GM21723 (cell line): ENCODE measurements at regions not wholly inside any gene's neighbourhood (a gene's known extent, or its start where the extent isn't known, plus 50 kb on each side); places are given as distances from the start of the nearest gene placed in this dataset.
"Not testable (repeated sequence)": the region's sequence is repeated elsewhere in the genome, so short reads cannot be mapped to it uniquely, and the experiment has no call there.

ENCODE experiments used
- ATAC-seq: cut with Tn5 transposase; IDR thresholded peaks from one replicate; pipeline ENCODE4 v1.9.1; 2021; ENCODE audit warnings: mild to moderate bottlenecking, moderate library complexity; ENCODE audit not compliant: unreplicated experiment

GRCh38 chrX:1105031-1105430 lies 107.4 kb downstream of the CRLF2 start:
- not testable (repeated sequence) for ATAC-seq

GRCh38 chrX:1103360-1103759 lies 109.1 kb downstream of the CRLF2 start:
- no peak for ATAC-seq

GRCh38 chrX:1102786-1103185 lies 109.7 kb downstream of the CRLF2 start:
- no peak for ATAC-seq

GRCh38 chrX:1102221-1102620 lies 110.2 kb downstream of the CRLF2 start:
- ATAC-seq, result not testable (repeated sequence)

- ATAC-seq, result no peak
Observed at GRCh38 chrX:1099146-1099770, 113.2 kb downstream of the CRLF2 start.

- ATAC-seq, result no peak
Observed at GRCh38 chrX:1097328-1097727, 115.1 kb downstream of the CRLF2 start.

GRCh38 chrX:1094566-1095333 lies 117.7 kb downstream of the CRLF2 start:
- no peak for ATAC-seq

- ATAC-seq, result no peak
Observed at GRCh38 chrX:1093586-1094421, 118.6 kb downstream of the CRLF2 start.

- no peak for ATAC-seq
Observed at GRCh38 chrX:1093121-1093520, 119.3 kb downstream of the CRLF2 start.

- no peak for ATAC-seq
Observed at GRCh38 chrX:1086444-1087409, 125.7 kb downstream of the CRLF2 start.

- ATAC-seq, result not testable (repeated sequence)
Observed at GRCh38 chrX:1085871-1086270, 126.6 kb downstream of the CRLF2 start.

GRCh38 chrX:1084689-1085088 lies 127.8 kb downstream of the CRLF2 start:
- no peak for ATAC-seq

GRCh38 chrX:1076871-1077651 lies 135.4 kb downstream of the CRLF2 start:
- no peak for ATAC-seq

GRCh38 chrX:1075741-1076140 lies 136.7 kb downstream of the CRLF2 start:
- ATAC-seq, result no peak

GRCh38 chrX:1075156-1075555 lies 137.3 kb downstream of the CRLF2 start:
- ATAC-seq, result no peak

GRCh38 chrX:1074755-1075154 lies 137.7 kb downstream of the CRLF2 start:
- ATAC-seq, result no peak

GRCh38 chrX:1074172-1074571 lies 138.3 kb downstream of the CRLF2 start:
- ATAC-seq, result no peak

- no peak for ATAC-seq
Observed at GRCh38 chrX:1072637-1073377, 139.6 kb downstream of the CRLF2 start.

- no peak for ATAC-seq
Observed at GRCh38 chrX:1071351-1071750, 141.1 kb downstream of the CRLF2 start.
